Adrenal gland (tissue), 5 donors: ENCODE measurements at regions not wholly inside any gene's neighbourhood (a gene's known extent, or its start where the extent isn't known, plus 50 kb on each side); places are given as distances from the start of the nearest gene placed in this dataset.

Experiments
- POLR2A ChIP-seq, 2 donors: fragments of 450-650 bp; IDR thresholded peaks; one replicate each; pipeline ENCODE4 v1.6.1; 2017; ENCODE audit warnings: antibody characterized with exemption in 2 of 2, mild to moderate bottlenecking in 2 of 2, moderate library complexity in 1 of 2
- TF ChIP-seq, protein P1 (sequence below), 6 experiments: fragments of 450-650 bp in 4 of 6; fragments of 200-600 bp in 2 of 6; sonication (generic) in 1 of 6; IDR thresholded peaks; 1 replicate in 5 of 6; 2 replicates in 1 of 6; pipeline versions ENCODE4 v1.5.1 to v1.8.0; 2016 to 2021; ENCODE audit warnings: antibody characterized with exemption in 6 of 6, mild to moderate bottlenecking in 2 of 6, moderate library complexity in 1 of 6
- donor health status: DM: no; HTN: no; CAD: no.

DNA sequence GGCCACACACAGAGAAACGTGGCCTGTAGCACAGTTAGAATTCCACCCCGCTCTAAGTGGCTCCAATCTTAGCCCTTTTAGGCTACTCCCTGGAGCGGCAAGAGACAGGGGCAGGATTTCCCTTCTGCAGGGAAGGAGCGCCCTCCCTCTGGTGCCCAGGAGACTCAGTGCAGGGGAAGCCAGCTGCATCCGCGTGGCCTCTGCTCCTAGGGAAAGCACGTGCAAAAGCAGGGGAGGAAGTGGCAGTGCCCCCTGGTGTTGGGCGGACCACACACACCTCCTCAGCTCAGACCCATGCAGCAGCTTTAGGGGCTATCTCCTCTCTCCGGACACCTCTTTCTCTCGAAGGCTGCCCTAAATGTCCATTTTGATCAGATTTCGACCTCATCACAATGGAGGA is 50.0 kb downstream of the SPRING1 start:
- TF ChIP-seq POLR2A (IDR thresholded peaks at IDR 0.05), result no peak
- TF ChIP-seq, protein P1, sequence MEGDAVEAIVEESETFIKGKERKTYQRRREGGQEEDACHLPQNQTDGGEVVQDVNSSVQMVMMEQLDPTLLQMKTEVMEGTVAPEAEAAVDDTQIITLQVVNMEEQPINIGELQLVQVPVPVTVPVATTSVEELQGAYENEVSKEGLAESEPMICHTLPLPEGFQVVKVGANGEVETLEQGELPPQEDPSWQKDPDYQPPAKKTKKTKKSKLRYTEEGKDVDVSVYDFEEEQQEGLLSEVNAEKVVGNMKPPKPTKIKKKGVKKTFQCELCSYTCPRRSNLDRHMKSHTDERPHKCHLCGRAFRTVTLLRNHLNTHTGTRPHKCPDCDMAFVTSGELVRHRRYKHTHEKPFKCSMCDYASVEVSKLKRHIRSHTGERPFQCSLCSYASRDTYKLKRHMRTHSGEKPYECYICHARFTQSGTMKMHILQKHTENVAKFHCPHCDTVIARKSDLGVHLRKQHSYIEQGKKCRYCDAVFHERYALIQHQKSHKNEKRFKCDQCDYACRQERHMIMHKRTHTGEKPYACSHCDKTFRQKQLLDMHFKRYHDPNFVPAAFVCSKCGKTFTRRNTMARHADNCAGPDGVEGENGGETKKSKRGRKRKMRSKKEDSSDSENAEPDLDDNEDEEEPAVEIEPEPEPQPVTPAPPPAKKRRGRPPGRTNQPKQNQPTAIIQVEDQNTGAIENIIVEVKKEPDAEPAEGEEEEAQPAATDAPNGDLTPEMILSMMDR (IDR thresholded peaks at IDR 0.05), result peak; percentile 14 to 57 (median 41)
